Gastroesophageal sphincter (tissue), 3 donors: ENCODE measurements at regions not wholly inside any gene's neighbourhood (a gene's known extent, or its start where the extent isn't known, plus 50 kb on each side); places are given as distances from the start of the nearest gene placed in this dataset.

Experiments used
- EP300 ChIP-seq: sonication (generic); formaldehyde crosslinking; IDR thresholded peaks from one replicate; pipeline ENCODE4 v1.6.1; 2017; ENCODE audit warnings: antibody characterized with exemption, mild to moderate bottlenecking
- TF ChIP-seq, protein P1 (sequence below), 4 experiments: fragments of 200-600 bp in 2 of 4; fragments of 450-650 bp in 2 of 4; sonication (generic) in 1 of 4; IDR thresholded peaks; one replicate each; pipeline ENCODE4 v1.5.1; 2017 to 2019; ENCODE audit warnings: antibody characterized with exemption in 4 of 4, mild to moderate bottlenecking in 2 of 4, moderate library complexity in 2 of 4

DNA sequence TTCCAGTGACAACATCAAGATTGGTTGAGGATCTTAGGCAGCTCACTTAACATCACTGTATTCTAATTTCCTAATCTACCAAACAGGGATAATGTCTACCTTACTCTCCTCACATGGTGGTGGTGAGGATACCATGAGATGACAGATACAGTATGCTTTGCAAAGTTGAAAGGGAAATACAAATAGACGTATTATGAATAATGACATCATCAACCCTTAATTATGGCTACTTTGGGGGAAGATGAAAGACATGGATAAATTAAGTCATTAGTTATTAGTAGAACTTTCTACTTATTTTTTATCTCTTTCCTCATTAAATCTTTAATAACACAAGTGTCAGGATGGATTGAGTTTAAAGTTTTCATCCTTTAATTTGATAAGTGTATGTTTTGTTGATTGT, 532.5 kb downstream of the KLF12 start:
- TF ChIP-seq, protein P1, sequence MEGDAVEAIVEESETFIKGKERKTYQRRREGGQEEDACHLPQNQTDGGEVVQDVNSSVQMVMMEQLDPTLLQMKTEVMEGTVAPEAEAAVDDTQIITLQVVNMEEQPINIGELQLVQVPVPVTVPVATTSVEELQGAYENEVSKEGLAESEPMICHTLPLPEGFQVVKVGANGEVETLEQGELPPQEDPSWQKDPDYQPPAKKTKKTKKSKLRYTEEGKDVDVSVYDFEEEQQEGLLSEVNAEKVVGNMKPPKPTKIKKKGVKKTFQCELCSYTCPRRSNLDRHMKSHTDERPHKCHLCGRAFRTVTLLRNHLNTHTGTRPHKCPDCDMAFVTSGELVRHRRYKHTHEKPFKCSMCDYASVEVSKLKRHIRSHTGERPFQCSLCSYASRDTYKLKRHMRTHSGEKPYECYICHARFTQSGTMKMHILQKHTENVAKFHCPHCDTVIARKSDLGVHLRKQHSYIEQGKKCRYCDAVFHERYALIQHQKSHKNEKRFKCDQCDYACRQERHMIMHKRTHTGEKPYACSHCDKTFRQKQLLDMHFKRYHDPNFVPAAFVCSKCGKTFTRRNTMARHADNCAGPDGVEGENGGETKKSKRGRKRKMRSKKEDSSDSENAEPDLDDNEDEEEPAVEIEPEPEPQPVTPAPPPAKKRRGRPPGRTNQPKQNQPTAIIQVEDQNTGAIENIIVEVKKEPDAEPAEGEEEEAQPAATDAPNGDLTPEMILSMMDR (IDR thresholded peaks at IDR 0.05): no peak
- no peak for TF ChIP-seq EP300
